CD14-positive monocyte (primary cell): ENCODE measurements at regions not wholly inside any gene's neighbourhood (a gene's known extent, or its start where the extent isn't known, plus 50 kb on each side); places are given as distances from the start of the nearest gene placed in this dataset.

Experiments
- DNase-seq, 3 donors: peaks; one replicate each; pipeline ENCODE4 v3.0.0-alpha.2; 2011 to 2022
- H2AFZ ChIP-seq: 2 replicates; pipeline ENCODE4 v1.6.0; 2012; ENCODE audit warnings: mild to moderate bottlenecking, low read depth, low read length, inconsistent platforms; ENCODE audit not compliant: insufficient read depth, poor library complexity, severe bottlenecking
- H3K27ac ChIP-seq, 2 donors: 1 replicate in 1 of 2; 2 replicates in 1 of 2; pipeline ENCODE4 v1.5.1; 2012 to 2013; ENCODE audit warnings: low read length in 2 of 2, control low read depth in 1 of 2, inconsistent platforms in 1 of 2, low read depth in 1 of 2, mild to moderate bottlenecking in 1 of 2
- H3K27me3 ChIP-seq, 2 donors: one replicate each; pipeline versions ENCODE4 v1.6.0 to v1.6.1; 2011 to 2013; ENCODE audit warnings: low read length in 2 of 2; ENCODE audit not compliant: control insufficient read depth in 2 of 2, insufficient read depth in 2 of 2
- H3K36me3 ChIP-seq, 2 donors: replicated peaks in 1 of 2; 1 replicate in 1 of 2; 2 replicates in 1 of 2; pipeline versions ENCODE4 v1.5.1 to v1.6.1; 2012 to 2013; ENCODE audit warnings: low read length in 2 of 2, control low read depth in 1 of 2, inconsistent platforms in 1 of 2, mild to moderate bottlenecking in 1 of 2; ENCODE audit not compliant: insufficient read depth in 2 of 2, control insufficient read depth in 1 of 2
- H3K4me1 ChIP-seq, 2 donors: 1 replicate in 1 of 2; 2 replicates in 1 of 2; pipeline versions ENCODE4 v1.5.1 to v1.6.1; 2012 to 2013; ENCODE audit warnings: low read length in 2 of 2, control low read depth in 1 of 2, inconsistent platforms in 1 of 2, mild to moderate bottlenecking in 1 of 2, moderate library complexity in 1 of 2; ENCODE audit not compliant: insufficient read depth in 2 of 2, control insufficient read depth in 1 of 2
- H3K4me2 ChIP-seq: replicated peaks from 2 replicates; pipeline ENCODE3; 2012; ENCODE audit warnings: low read length, moderate library complexity, mild to moderate bottlenecking; ENCODE audit not compliant: poor library complexity, severe bottlenecking; ENCODE audit errors: extremely low read depth
- H3K4me3 ChIP-seq, 3 experiments: fragments of 200-600 bp in 1 of 3; sonication (generic) in 1 of 3; replicated peaks in 1 of 3; 1 replicate in 2 of 3; 2 replicates in 1 of 3; pipeline ENCODE4 v1.5.1; 2011 to 2013; ENCODE audit warnings: low read length in 3 of 3, mild to moderate bottlenecking in 3 of 3, control low read depth in 2 of 3, low read depth in 2 of 3, inconsistent platforms in 1 of 3, moderate library complexity in 1 of 3
- H3K79me2 ChIP-seq: 2 replicates; pipeline ENCODE4 v1.6.0; 2012; ENCODE audit warnings: mild to moderate bottlenecking, control low read depth, inconsistent platforms, low read length, moderate library complexity; ENCODE audit not compliant: insufficient read depth
- H3K9ac ChIP-seq: 2 replicates; pipeline ENCODE4 v1.6.0; 2017; ENCODE audit warnings: low read length, mild to moderate bottlenecking; ENCODE audit not compliant: insufficient read depth, poor library complexity, severe bottlenecking
- H3K9me3 ChIP-seq, 2 donors: replicated peaks in 1 of 2; 1 replicate in 1 of 2; 2 replicates in 1 of 2; pipeline versions ENCODE4 v1.5.1 to v1.6.1; 2012 to 2013; ENCODE audit warnings: low read length in 2 of 2, control low read depth in 1 of 2; ENCODE audit not compliant: control insufficient read depth in 1 of 2, insufficient read depth in 1 of 2
- H4K20me1 ChIP-seq: 2 replicates; pipeline ENCODE4 v1.6.0; 2012; ENCODE audit warnings: mild to moderate bottlenecking, low read length, control low read depth, moderate library complexity; ENCODE audit not compliant: insufficient read depth
- H3K27ac Mint-ChIP-seq, 7 donors: one replicate each; pipeline ENCODE4 v1.8.0; 2020; ENCODE audit warnings: mild to moderate bottlenecking in 7 of 7, mixed read lengths in 7 of 7, moderate library complexity in 6 of 7, inconsistent platforms in 2 of 7
- H3K27me3 Mint-ChIP-seq, 3 donors: one replicate each; pipeline ENCODE4 v1.8.0; 2021 to 2022; ENCODE audit warnings: low read depth in 3 of 3, mild to moderate bottlenecking in 3 of 3, mixed read lengths in 3 of 3, moderate library complexity in 3 of 3, inconsistent platforms in 1 of 3
- H3K36me3 Mint-ChIP-seq, 2 donors: one replicate each; pipeline ENCODE4 v1.8.0; 2020; ENCODE audit warnings: mixed read lengths in 2 of 2, inconsistent platforms in 1 of 2, mild to moderate bottlenecking in 1 of 2
- H3K4me1 Mint-ChIP-seq: one replicate; pipeline ENCODE4 v1.8.0; 2020; ENCODE audit warnings: mild to moderate bottlenecking, mixed read lengths
- H3K4me3 Mint-ChIP-seq, 2 donors: one replicate each; pipeline ENCODE4 v1.8.0; 2020; ENCODE audit warnings: mild to moderate bottlenecking in 2 of 2, mixed read lengths in 2 of 2, moderate library complexity in 1 of 2
- H3K9me3 Mint-ChIP-seq, 7 donors: one replicate each; pipeline ENCODE4 v1.8.0; 2020 to 2022; ENCODE audit warnings: mixed read lengths in 7 of 7, mild to moderate bottlenecking in 6 of 7, moderate library complexity in 6 of 7, inconsistent platforms in 2 of 7
- CTCF ChIP-seq: fragments of 200-600 bp; IDR thresholded peaks from one replicate; pipeline ENCODE4 v1.8.0; 2022; ENCODE audit warnings: antibody characterized with exemption, mild to moderate bottlenecking
- WGBS: methylation state at CpG from one replicate; pipeline ENCODE4 v1.1.5; 2013; ENCODE audit warnings: missing lambda C conversion rate; ENCODE audit not compliant: insufficient coverage; 5-methylcytosine and 5-hydroxymethylcytosine counted together
- intact Hi-C, 2 donors: fragments of 100-400 bp; cut with micrococcal nuclease; formaldehyde crosslinking; loops; one replicate each; pipeline versions ENCODE4 v1.15.0 to v1.15.1; 2023

GRCh38 chr22:48800036-48800885 lies 1027.4 kb downstream of the BRD1 start:
- H3K36me3 ChIP-seq, result no peaks in the 10 kb centered on the region
- H3K79me2 ChIP-seq, result no peaks in the 10 kb centered on the region
- no peak overlapping the region for H2AFZ ChIP-seq
- Mint-ChIP-seq H3K27me3 (peaks cover 3 to 8% (median 5%) of the 10 kb centered on the region in 3 donors), H3K4me3 (no peak overlapping the region), H3K36me3 (no peaks in the 10 kb centered on the region), H3K27ac (no peak overlapping the region), H3K9me3 (peaks cover 0 to 2% (median 0%) of the 10 kb centered on the region in 7 donors), H3K4me1 (no peaks in the 10 kb centered on the region)
- H3K4me1 ChIP-seq, result no peaks in the 10 kb centered on the region
- H3K9ac ChIP-seq, result no peak overlapping the region
- intact Hi-C loops, result no loop called here
- H3K4me2 ChIP-seq, result no peak overlapping the region
- H3K9me3 ChIP-seq, result no peaks in the 10 kb centered on the region
- DNase-seq, result no peak
- WGBS, result 76% methylated on average over 21 of the region's 23 CpGs
- no peak overlapping the region for H3K27ac ChIP-seq
- no peak overlapping the region for H3K4me3 ChIP-seq
- H4K20me1 ChIP-seq, result no peaks in the 10 kb centered on the region
- TF ChIP-seq CTCF, result no peak
- no peaks in the 10 kb centered on the region for H3K27me3 ChIP-seq

GRCh38 chr22:48799227-48799970 lies 1028.3 kb downstream of the BRD1 start:
- intact Hi-C loops, result no loop called here
- no peak overlapping the region for H3K4me3 Mint-ChIP-seq
- Histone ChIP-seq H3K27me3 (no peaks in the 10 kb centered on the region), H3K9me3 (no peaks in the 10 kb centered on the region), H3K79me2 (no peaks in the 10 kb centered on the region), H3K4me2 (no peak overlapping the region), H3K4me3 (no peak overlapping the region), H3K9ac (no peak overlapping the region), H4K20me1 (no peaks in the 10 kb centered on the region), H3K36me3 (no peaks in the 10 kb centered on the region), H3K4me1 (no peaks in the 10 kb centered on the region), H2AFZ (no peak overlapping the region), H3K27ac (no peak overlapping the region)
- 95% methylated on average over 16 of the region's 18 CpGs for WGBS
- H3K36me3 Mint-ChIP-seq, result no peaks in the 10 kb centered on the region
- TF ChIP-seq CTCF, result no peak
- H3K27ac Mint-ChIP-seq, result no peak overlapping the region
- H3K9me3 Mint-ChIP-seq, result peaks cover 0 to 5% (median 0%) of the 10 kb centered on the region in 7 donors
- H3K4me1 Mint-ChIP-seq, result no peaks in the 10 kb centered on the region
- H3K27me3 Mint-ChIP-seq, result peaks cover 2 to 7% (median 3%) of the 10 kb centered on the region in 3 donors
- DNase-seq, result no peak
